Keratinocyte (primary cell): ENCODE measurements at regions not wholly inside any gene's neighbourhood (a gene's known extent, or its start where the extent isn't known, plus 50 kb on each side); places are given as distances from the start of the nearest gene placed in this dataset.
A peak's percentile ranks its signal among the peaks of the same experiment; 100 is the strongest.

ENCODE experiments used
- DNase-seq: peaks from one replicate; pipeline ENCODE4 v3.0.0-alpha.2; 2011; ENCODE audit warnings: low read depth, missing footprints, low spot score
- FAIRE-seq: peaks from 2 replicates; lab custom pipeline; 2011; peaks lifted over from hg19 to GRCh38; lab: Jason Lieb, UNC
- H2AFZ ChIP-seq: 2 replicates; pipeline ENCODE4 v1.6.0; 2012; ENCODE audit warnings: low read length, control low read depth, inconsistent platforms; ENCODE audit not compliant: control insufficient read depth
- H3K27ac ChIP-seq: 2 replicates; pipeline ENCODE4 v1.5.1; 2011; ENCODE audit warnings: low read length; ENCODE audit not compliant: control insufficient read depth, insufficient read depth
- H3K27me3 ChIP-seq: 3 replicates; pipeline ENCODE4 v1.6.0; 2011; ENCODE audit warnings: low read length; ENCODE audit not compliant: control insufficient read depth, insufficient read depth; ENCODE audit errors: extremely low read depth
- H3K36me3 ChIP-seq, 2 experiments: 2 replicates in 1 of 2; 3 replicates in 1 of 2; pipeline ENCODE4 v1.5.1; 2011; ENCODE audit warnings: low read length in 2 of 2, mild to moderate bottlenecking in 1 of 2; ENCODE audit not compliant: control insufficient read depth in 2 of 2, insufficient read depth in 2 of 2; ENCODE audit errors: extremely low read depth in 1 of 2
- H3K4me1 ChIP-seq: 3 replicates; pipeline ENCODE4 v1.5.1; 2011; ENCODE audit warnings: low read length; ENCODE audit not compliant: control insufficient read depth, insufficient read depth; ENCODE audit errors: extremely low read depth
- H3K4me2 ChIP-seq: 3 replicates; pipeline ENCODE4 v1.6.0; 2011; ENCODE audit warnings: low read depth, low read length; ENCODE audit not compliant: control insufficient read depth, insufficient read depth; ENCODE audit errors: extremely low read depth
- H3K4me3 ChIP-seq, 3 experiments: fragments of 200-600 bp in 1 of 3; sonication (generic) in 1 of 3; 2 replicates in 2 of 3; 3 replicates in 1 of 3; pipeline ENCODE4 v1.5.1; 2011 to 2016; ENCODE audit warnings: low read length in 3 of 3, mild to moderate bottlenecking in 3 of 3, control low read depth in 2 of 3, inconsistent platforms in 1 of 3, low read depth in 1 of 3, mixed read lengths in 1 of 3, mixed run types in 1 of 3, moderate library complexity in 1 of 3; ENCODE audit not compliant: control insufficient read depth in 2 of 3, insufficient read depth in 2 of 3; ENCODE audit errors: extremely low read depth in 1 of 3
- H3K79me2 ChIP-seq: 2 replicates; pipeline ENCODE4 v1.6.0; 2012; ENCODE audit warnings: low read length; ENCODE audit not compliant: control insufficient read depth, insufficient read depth
- H3K9ac ChIP-seq: 3 replicates; pipeline ENCODE4 v1.6.0; 2011; ENCODE audit warnings: low read length; ENCODE audit not compliant: control insufficient read depth, insufficient read depth; ENCODE audit errors: extremely low read depth
- H3K9me1 ChIP-seq: 3 replicates; pipeline ENCODE4 v1.6.0; 2011; ENCODE audit warnings: low read length; ENCODE audit not compliant: control insufficient read depth, insufficient read depth; ENCODE audit errors: extremely low read depth
- H3K9me3 ChIP-seq: 2 replicates; pipeline ENCODE4 v1.5.1; 2012; ENCODE audit warnings: low read depth, low read length; ENCODE audit not compliant: control insufficient read depth
- H4K20me1 ChIP-seq: 3 replicates; pipeline ENCODE4 v1.6.0; 2011; ENCODE audit warnings: low read length; ENCODE audit not compliant: control insufficient read depth, insufficient read depth; ENCODE audit errors: extremely low read depth
- CTCF ChIP-seq, 3 experiments: IDR thresholded peaks in 1 of 3; conservative IDR thresholded peaks in 1 of 3; optimal IDR thresholded peaks in 1 of 3; 2 replicates in 2 of 3; 3 replicates in 1 of 3; pipeline versions ENCODE3 to v1.5.1; 2011; ENCODE audit warnings: low read length in 3 of 3, mild to moderate bottlenecking in 3 of 3, moderate library complexity in 2 of 3, control low read depth in 1 of 3, inconsistent platforms in 1 of 3; ENCODE audit not compliant: insufficient read depth in 2 of 3; ENCODE audit errors: extremely low read depth in 1 of 3
- EZH2 ChIP-seq: IDR thresholded peaks from one replicate; pipeline ENCODE4 v1.6.1; 2012; ENCODE audit warnings: inconsistent platforms, mild to moderate bottlenecking, low read length, moderate library complexity
- dilution Hi-C: fragments of 300-500 bp; cut with MboI; formaldehyde crosslinking; loops from one replicate; pipeline ENCODE4 v1.7.0; 2020; ENCODE audit warnings: low sequenced_read_pairs; ENCODE audit not compliant: extremely low pct_ligation_motif_present

GRCh38 chr1:243926803-243927245, 76.8 kb upstream of the AKT3 start:
- FAIRE-seq (peak; percentile 79), DNase-seq (no peak)
- Histone ChIP-seq H3K79me2 (no peaks in the 10 kb centered on the region), H3K4me3 (no peak overlapping the region), H3K9me3 (no peaks in the 10 kb centered on the region), H3K36me3 (no peaks in the 10 kb centered on the region), H4K20me1 (no peaks in the 10 kb centered on the region), H3K4me1 (peaks cover 30% of the 10 kb centered on the region), H3K9me1 (no peaks in the 10 kb centered on the region), H3K9ac (no peak overlapping the region), H3K27ac (peak overlapping the region; percentile 5), H2AFZ (no peak overlapping the region), H3K27me3 (no peaks in the 10 kb centered on the region), H3K4me2 (no peak overlapping the region)
- dilution Hi-C loops, result no loop called here
- no peak for TF ChIP-seq EZH2

- no peaks in the 10 kb centered on the region for H3K27me3 ChIP-seq
- dilution Hi-C loops, result no loop called here
- DNase-seq (no peak), FAIRE-seq (no peak)
- no peak overlapping the region for H3K4me3 ChIP-seq
- H3K36me3 ChIP-seq, result no peaks in the 10 kb centered on the region
- no peak overlapping the region for H3K27ac ChIP-seq
- no peaks in the 10 kb centered on the region for H3K9me1 ChIP-seq
- no peak overlapping the region for H3K9ac ChIP-seq
- H3K4me2 ChIP-seq, result no peak overlapping the region
- no peaks in the 10 kb centered on the region for H3K79me2 ChIP-seq
- no peak overlapping the region for H2AFZ ChIP-seq
- no peaks in the 10 kb centered on the region for H4K20me1 ChIP-seq
- TF ChIP-seq EZH2 (no peak), CTCF (optimal IDR thresholded peaks at IDR 0.05 in 1 of 3, IDR thresholded peaks at IDR 0.05 in 1 of 3, conservative IDR thresholded peaks at IDR 0.05 in 1 of 3; ENCODE audit: extremely low read depth in 1 of 3, insufficient read depth in 2 of 3, low read length in 3 of 3) (no peak)
- peaks cover 30% of the 10 kb centered on the region for H3K4me1 ChIP-seq
- H3K9me3 ChIP-seq, result no peaks in the 10 kb centered on the region
Observed at GRCh38 chr1:243926299-243926698, 76.3 kb upstream of the AKT3 start.
